CD8-positive, alpha-beta memory T cell (primary cell): ENCODE measurements at regions not wholly inside any gene's neighbourhood (a gene's known extent, or its start where the extent isn't known, plus 50 kb on each side); places are given as distances from the start of the nearest gene placed in this dataset.

Source experiments
- CTCF ChIA-PET: fragments of 350-600 bp; sonication (Branson Sonifier 250); formaldehyde crosslinking; loops from one replicate; lab custom pipeline; 2021; ENCODE audit warnings: antibody characterized with exemption; lab: Charles Lee
- POLR2A ChIA-PET: fragments of 350-600 bp; sonication (Branson Sonifier 250); formaldehyde crosslinking; loops from one replicate; lab custom pipeline; 2021; ENCODE audit warnings: antibody characterized with exemption; lab: Charles Lee
- DNase-seq, 5 donors: peaks; one replicate each; pipeline versions ENCODE4 v3.0.0 to v3.0.0-alpha.2; 2020 to 2022; ENCODE audit warnings: mixed read lengths in 1 of 5
- H3K27ac ChIP-seq: one replicate; pipeline ENCODE4 v1.7.0; 2013; ENCODE audit warnings: low read depth, mild to moderate bottlenecking, low read length, moderate library complexity
- H3K27me3 ChIP-seq: 2 replicates; pipeline ENCODE4 v1.7.0; 2013; ENCODE audit warnings: low read length, mild to moderate bottlenecking; ENCODE audit not compliant: insufficient read depth, poor library complexity, severe bottlenecking
- H3K36me3 ChIP-seq: 2 replicates; pipeline ENCODE4 v1.7.0; 2013; ENCODE audit warnings: mild to moderate bottlenecking, low read length, moderate library complexity; ENCODE audit not compliant: insufficient read depth
- H3K4me1 ChIP-seq: 2 replicates; pipeline ENCODE4 v1.7.0; 2013; ENCODE audit warnings: mild to moderate bottlenecking, low read length, moderate library complexity; ENCODE audit not compliant: insufficient read depth
- H3K4me3 ChIP-seq: 2 replicates; pipeline ENCODE4 v1.7.0; 2013; ENCODE audit warnings: mild to moderate bottlenecking, low read length
- H3K9me3 ChIP-seq: 2 replicates; pipeline ENCODE4 v1.7.0; 2013; ENCODE audit warnings: mild to moderate bottlenecking, low read length
- H3K27ac Mint-ChIP-seq, 8 donors: one replicate each; pipeline ENCODE4 v1.8.0; 2020 to 2021; ENCODE audit warnings: mixed read lengths in 8 of 8, mild to moderate bottlenecking in 6 of 8, inconsistent platforms in 3 of 8, moderate library complexity in 3 of 8
- H3K27me3 Mint-ChIP-seq, 2 donors: one replicate each; pipeline ENCODE4 v1.8.0; 2020 to 2021; ENCODE audit warnings: mixed read lengths in 2 of 2, mild to moderate bottlenecking in 1 of 2, moderate library complexity in 1 of 2
- H3K36me3 Mint-ChIP-seq, 3 donors: one replicate each; pipeline ENCODE4 v1.8.0; 2020 to 2021; ENCODE audit warnings: mixed read lengths in 3 of 3, inconsistent platforms in 1 of 3, mild to moderate bottlenecking in 1 of 3
- H3K4me1 Mint-ChIP-seq, 3 donors: one replicate each; pipeline ENCODE4 v1.8.0; 2020 to 2021; ENCODE audit warnings: mixed read lengths in 3 of 3, inconsistent platforms in 1 of 3, mild to moderate bottlenecking in 1 of 3
- H3K4me3 Mint-ChIP-seq, 7 donors: one replicate each; pipeline ENCODE4 v1.8.0; 2020 to 2021; ENCODE audit warnings: mixed read lengths in 7 of 7, mild to moderate bottlenecking in 6 of 7, moderate library complexity in 4 of 7, inconsistent platforms in 2 of 7
- H3K9me3 Mint-ChIP-seq, 5 donors: one replicate each; pipeline ENCODE4 v1.8.0; 2020 to 2022; ENCODE audit warnings: mixed read lengths in 5 of 5, mild to moderate bottlenecking in 3 of 5, moderate library complexity in 2 of 5, inconsistent platforms in 1 of 5

DNA sequence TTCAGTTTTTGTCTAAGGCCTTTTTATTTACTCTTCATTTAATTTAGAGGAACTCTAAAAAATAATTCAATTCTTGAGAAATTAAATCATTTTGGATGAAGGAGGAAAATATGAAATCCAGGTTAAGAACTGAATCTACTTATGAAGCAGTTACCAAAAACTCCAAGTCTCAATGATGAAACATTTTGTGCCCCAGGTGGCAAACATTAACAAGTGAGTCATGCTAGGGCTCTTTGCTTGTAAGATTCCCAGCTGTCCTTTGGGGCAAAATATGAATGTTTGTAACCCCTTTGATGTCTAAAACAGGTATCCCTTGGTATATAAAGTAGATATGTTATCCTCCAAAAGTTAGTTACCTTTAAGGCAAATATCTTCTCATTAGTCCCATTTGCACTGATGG is 202.4 kb downstream of the NEDD1 start:
- H3K27ac ChIP-seq, result no peak overlapping the region
- Mint-ChIP-seq H3K27me3 (peaks cover 3 to 7% of the 10 kb centered on the region in 2 donors), H3K36me3 (peaks cover 0 to 5% (median 0%) of the 10 kb centered on the region in 3 donors), H3K4me3 (no peak overlapping the region), H3K9me3 (peaks cover 2 to 14% (median 8%) of the 10 kb centered on the region in 5 donors), H3K4me1 (no peaks in the 10 kb centered on the region), H3K27ac (no peak overlapping the region)
- H3K9me3 ChIP-seq, result no peaks in the 10 kb centered on the region
- DNase-seq, result no peak
- no peaks in the 10 kb centered on the region for H3K4me1 ChIP-seq
- ChIA-PET POLR2A (no interaction called here), CTCF (no interaction called here)
- H3K36me3 ChIP-seq, result no peaks in the 10 kb centered on the region
- no peak overlapping the region for H3K4me3 ChIP-seq
- H3K27me3 ChIP-seq, result no peaks in the 10 kb centered on the region

DNA sequence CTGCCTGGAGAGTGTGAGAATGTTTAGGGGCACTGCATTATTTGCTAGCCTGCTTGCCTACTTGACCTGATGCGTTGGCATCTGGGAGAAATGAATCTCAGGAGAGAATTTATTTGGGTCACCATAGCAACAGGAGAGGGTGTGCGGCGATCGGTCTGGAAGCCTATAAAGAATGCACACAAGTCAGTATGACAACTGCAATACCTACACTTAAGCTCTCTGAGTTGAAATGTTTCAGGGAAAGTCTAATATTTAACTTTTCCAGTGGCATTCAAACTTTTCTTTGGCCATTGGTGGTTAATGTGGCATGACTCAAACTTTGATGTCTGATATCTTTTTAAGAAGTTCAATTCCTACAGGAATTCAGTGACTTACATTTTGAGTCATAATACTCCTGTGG is 205.1 kb downstream of the NEDD1 start:
- Histone ChIP-seq H3K4me1 (no peaks in the 10 kb centered on the region), H3K9me3 (no peaks in the 10 kb centered on the region), H3K4me3 (no peak overlapping the region), H3K27me3 (no peaks in the 10 kb centered on the region), H3K36me3 (no peaks in the 10 kb centered on the region), H3K27ac (no peak overlapping the region)
- Mint-ChIP-seq H3K4me1 (no peaks in the 10 kb centered on the region), H3K4me3 (no peak overlapping the region), H3K27me3 (peaks cover 3 to 7% of the 10 kb centered on the region in 2 donors), H3K27ac (no peak overlapping the region), H3K36me3 (peaks cover 0 to 5% (median 0%) of the 10 kb centered on the region in 3 donors), H3K9me3 (peaks cover 1 to 4% (median 2%) of the 10 kb centered on the region in 5 donors)
- ChIA-PET POLR2A (no interaction called here), CTCF (no interaction called here)
- no peak for DNase-seq

DNA sequence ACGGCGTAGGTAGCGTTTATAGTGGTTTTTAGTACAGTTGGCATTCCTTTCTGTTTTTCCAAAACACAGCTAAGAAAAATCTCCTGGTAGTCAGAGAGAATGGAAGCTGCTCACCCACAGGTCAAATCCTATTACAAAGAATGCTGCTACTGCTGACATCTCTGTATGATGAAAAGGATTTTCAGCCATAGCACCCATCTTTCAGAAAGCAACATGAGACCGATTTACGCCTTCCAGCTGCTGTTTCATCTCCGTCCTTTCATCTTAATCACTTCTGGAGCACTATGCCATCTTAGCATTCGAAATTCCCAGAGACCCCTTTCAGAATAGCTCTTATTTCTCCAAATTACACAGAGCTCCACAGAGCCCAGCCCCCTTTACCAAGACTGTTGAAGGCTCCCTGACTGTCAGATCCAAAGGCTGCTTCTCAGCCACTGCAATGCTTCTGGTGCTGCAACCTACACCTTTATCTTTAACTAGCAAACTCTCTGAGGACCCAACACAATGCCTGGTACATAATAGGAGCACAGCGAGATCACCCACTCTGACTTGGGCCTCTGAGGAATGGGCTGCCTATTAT is 211.8 kb downstream of the NEDD1 start:
- CTCF ChIA-PET, result no interaction called here
- peaks cover 0 to 10% of the 10 kb centered on the region in 2 donors for H3K27me3 Mint-ChIP-seq
- no peaks in the 10 kb centered on the region for H3K4me1 ChIP-seq
- H3K27me3 ChIP-seq, result no peaks in the 10 kb centered on the region
- H3K4me3 Mint-ChIP-seq, result no peak overlapping the region
- no peak overlapping the region for H3K27ac ChIP-seq
- H3K9me3 Mint-ChIP-seq, result peaks cover 0 to 3% (median 2%) of the 10 kb centered on the region in 5 donors
- peaks cover 0 to 1% (median 0%) of the 10 kb centered on the region in 3 donors for H3K36me3 Mint-ChIP-seq
- POLR2A ChIA-PET, result no interaction called here
- DNase-seq, result no peak
- no peaks in the 10 kb centered on the region for H3K36me3 ChIP-seq
- H3K9me3 ChIP-seq, result no peaks in the 10 kb centered on the region
- no peaks in the 10 kb centered on the region for H3K4me1 Mint-ChIP-seq
- no peak overlapping the region for H3K27ac Mint-ChIP-seq
- no peak overlapping the region for H3K4me3 ChIP-seq

DNA sequence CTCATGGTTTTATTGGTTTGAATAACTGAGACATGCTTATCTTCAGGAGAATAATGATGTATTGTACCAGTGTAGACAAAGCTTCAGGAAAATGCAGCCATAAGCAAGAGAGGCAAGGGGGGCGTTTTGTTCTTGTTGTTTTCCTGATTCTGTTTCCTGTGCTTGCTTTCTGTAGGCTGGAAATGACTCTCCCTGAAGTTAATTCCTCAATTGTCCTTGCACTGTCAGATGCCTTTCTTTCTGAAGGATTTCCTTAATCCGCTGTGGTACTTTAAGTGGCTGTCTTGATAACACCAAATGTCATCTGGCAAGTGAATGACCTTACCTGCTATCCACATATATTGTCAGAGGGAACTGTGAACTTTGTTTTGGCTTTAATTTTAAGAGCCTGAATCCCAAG is 220.0 kb downstream of the NEDD1 start:
- H3K27ac Mint-ChIP-seq, result no peak overlapping the region
- H3K36me3 ChIP-seq, result no peaks in the 10 kb centered on the region
- no peak overlapping the region for H3K27ac ChIP-seq
- CTCF ChIA-PET, result no interaction called here
- peaks cover 0 to 7% (median 0%) of the 10 kb centered on the region in 5 donors for H3K9me3 Mint-ChIP-seq
- DNase-seq, result no peak
- H3K4me1 ChIP-seq, result no peaks in the 10 kb centered on the region
- H3K9me3 ChIP-seq, result no peaks in the 10 kb centered on the region
- no peaks in the 10 kb centered on the region for H3K27me3 ChIP-seq
- peaks cover 0 to 4% of the 10 kb centered on the region in 2 donors for H3K27me3 Mint-ChIP-seq
- H3K36me3 Mint-ChIP-seq, result no peaks in the 10 kb centered on the region
- POLR2A ChIA-PET, result no interaction called here
- H3K4me3 ChIP-seq, result no peak overlapping the region
- H3K4me3 Mint-ChIP-seq, result no peak overlapping the region
- no peaks in the 10 kb centered on the region for H3K4me1 Mint-ChIP-seq

DNA sequence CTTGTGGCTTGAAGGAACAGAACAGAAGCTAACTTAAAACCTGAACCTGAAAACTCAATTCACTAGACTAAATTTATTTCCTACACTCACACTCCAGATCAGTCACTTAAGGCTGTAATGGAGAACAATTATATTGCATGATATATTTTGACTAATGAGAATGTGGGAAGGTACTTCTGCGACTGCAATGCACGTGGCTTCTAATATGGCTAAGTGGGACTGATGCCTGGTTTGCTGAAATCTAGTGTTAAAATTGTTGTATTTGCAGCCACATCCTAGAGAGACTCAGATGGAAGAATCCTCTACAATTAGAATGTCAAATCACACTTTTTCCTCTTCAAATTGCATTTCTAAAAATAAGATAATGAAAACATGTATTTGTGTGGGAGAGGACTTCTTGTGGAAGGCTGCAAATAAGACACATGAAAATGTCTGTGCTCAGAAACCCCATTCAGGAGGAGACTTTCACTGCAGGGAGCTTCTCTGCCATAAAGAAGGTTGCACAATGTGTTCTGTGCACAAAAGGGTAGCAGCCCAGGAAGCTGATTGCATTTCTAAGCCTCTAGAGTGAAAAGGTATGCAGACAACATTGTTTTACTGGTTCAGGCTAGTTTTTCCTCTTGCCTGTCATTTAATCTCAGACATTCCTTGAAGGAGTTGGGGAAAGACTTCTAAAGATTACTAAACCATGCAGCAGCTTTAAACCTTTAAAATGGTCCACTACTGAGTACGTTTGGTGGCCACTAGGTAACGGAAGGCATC is 224.3 kb downstream of the NEDD1 start:
- Mint-ChIP-seq H3K27me3 (peaks cover 3 to 5% of the 10 kb centered on the region in 2 donors), H3K27ac (no peak overlapping the region), H3K4me1 (no peaks in the 10 kb centered on the region), H3K36me3 (no peaks in the 10 kb centered on the region), H3K9me3 (peaks cover 0 to 4% (median 0%) of the 10 kb centered on the region in 5 donors), H3K4me3 (no peak overlapping the region)
- CTCF ChIA-PET, result no interaction called here
- POLR2A ChIA-PET, result no interaction called here
- H3K27me3 ChIP-seq, result no peaks in the 10 kb centered on the region
- no peaks in the 10 kb centered on the region for H3K4me1 ChIP-seq
- DNase-seq, result no peak
- no peaks in the 10 kb centered on the region for H3K9me3 ChIP-seq
- H3K36me3 ChIP-seq, result no peaks in the 10 kb centered on the region
- no peak overlapping the region for H3K4me3 ChIP-seq
- H3K27ac ChIP-seq, result no peak overlapping the region

DNA sequence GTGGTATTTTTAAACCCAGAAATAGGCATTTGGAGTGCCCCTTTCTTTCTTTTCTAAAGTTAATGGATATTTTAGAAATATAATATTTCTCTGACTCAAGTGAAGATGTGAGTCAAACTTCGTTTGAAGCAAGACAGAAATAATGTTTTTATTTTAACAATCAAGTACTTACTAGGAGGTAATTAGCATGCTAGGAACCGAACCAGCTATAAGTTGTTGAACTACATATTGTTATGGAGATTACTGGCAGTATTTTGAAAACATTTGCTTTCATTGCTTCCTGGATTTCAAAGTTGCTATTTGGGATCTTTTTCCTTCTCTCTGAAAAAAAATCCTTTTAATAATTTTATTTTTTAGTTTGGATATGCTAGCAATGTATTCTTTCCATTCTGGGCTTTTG is 225.2 kb downstream of the NEDD1 start:
- Mint-ChIP-seq H3K4me1 (no peaks in the 10 kb centered on the region), H3K36me3 (no peaks in the 10 kb centered on the region), H3K27ac (no peak overlapping the region), H3K4me3 (no peak overlapping the region), H3K27me3 (peaks cover 3 to 10% of the 10 kb centered on the region in 2 donors), H3K9me3 (peaks cover 0 to 4% (median 0%) of the 10 kb centered on the region in 5 donors)
- Histone ChIP-seq H3K4me3 (no peak overlapping the region), H3K36me3 (no peaks in the 10 kb centered on the region), H3K4me1 (no peaks in the 10 kb centered on the region), H3K9me3 (no peaks in the 10 kb centered on the region), H3K27ac (no peak overlapping the region), H3K27me3 (no peaks in the 10 kb centered on the region)
- DNase-seq, result no peak
- ChIA-PET POLR2A (no interaction called here), CTCF (no interaction called here)

DNA sequence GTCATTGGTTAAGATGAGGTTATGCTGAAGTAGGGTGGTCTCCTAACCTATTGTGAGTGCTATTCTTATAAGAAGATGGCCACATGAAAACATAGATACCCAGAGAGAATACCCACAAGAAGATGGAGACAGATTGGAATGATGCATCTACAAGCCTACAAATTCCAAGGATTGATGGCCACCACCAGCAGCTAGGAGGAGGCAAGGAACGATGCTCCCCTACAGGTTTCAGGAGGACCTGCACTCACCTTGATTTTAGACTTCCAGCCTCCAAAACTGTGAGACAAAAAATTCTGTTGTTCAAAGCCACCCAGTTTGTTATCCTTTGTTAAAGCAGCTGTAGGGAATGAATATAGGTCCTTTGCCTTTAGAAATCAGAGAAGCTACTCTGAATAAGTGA is 227.4 kb downstream of the NEDD1 start:
- no peaks in the 10 kb centered on the region for H3K4me1 Mint-ChIP-seq
- H3K36me3 Mint-ChIP-seq, result no peaks in the 10 kb centered on the region
- H3K27me3 Mint-ChIP-seq, result peaks cover 2 to 10% of the 10 kb centered on the region in 2 donors
- ChIA-PET CTCF (no interaction called here), POLR2A (no interaction called here)
- Histone ChIP-seq H3K27ac (no peak overlapping the region), H3K9me3 (no peaks in the 10 kb centered on the region), H3K4me3 (no peak overlapping the region), H3K36me3 (no peaks in the 10 kb centered on the region), H3K27me3 (no peaks in the 10 kb centered on the region), H3K4me1 (no peaks in the 10 kb centered on the region)
- peaks cover 0 to 3% (median 0%) of the 10 kb centered on the region in 5 donors for H3K9me3 Mint-ChIP-seq
- no peak for DNase-seq
- H3K4me3 Mint-ChIP-seq, result no peak overlapping the region
- no peak overlapping the region for H3K27ac Mint-ChIP-seq

DNA sequence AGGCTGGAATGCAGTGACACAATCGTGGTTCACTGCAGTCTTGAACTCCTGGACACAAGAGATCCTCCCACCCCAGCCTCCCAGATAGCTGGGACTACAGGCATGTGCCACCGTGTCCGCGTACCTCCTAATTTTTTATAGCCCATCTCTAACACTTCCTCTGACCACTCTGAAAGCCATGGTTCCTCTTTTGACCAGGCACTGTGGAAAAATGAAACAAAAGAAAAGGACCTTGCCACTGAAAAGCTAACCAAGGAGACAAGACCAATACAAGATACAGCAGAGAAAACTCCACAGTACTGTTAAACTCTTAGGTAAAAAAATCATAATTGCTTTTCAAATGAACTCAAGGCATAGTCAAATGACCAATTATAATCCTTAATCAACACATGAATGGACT is 233.3 kb downstream of the NEDD1 start:
- H3K4me3 ChIP-seq, result no peak overlapping the region
- H3K9me3 ChIP-seq, result no peaks in the 10 kb centered on the region
- no peak overlapping the region for H3K27ac Mint-ChIP-seq
- no peak overlapping the region for H3K27ac ChIP-seq
- ChIA-PET POLR2A (no interaction called here), CTCF (no interaction called here)
- no peak overlapping the region for H3K4me3 Mint-ChIP-seq
- H3K27me3 Mint-ChIP-seq, result peaks cover 0 to 36% of the 10 kb centered on the region in 2 donors
- H3K27me3 ChIP-seq, result no peaks in the 10 kb centered on the region
- DNase-seq, result no peak
- no peaks in the 10 kb centered on the region for H3K4me1 ChIP-seq
- no peaks in the 10 kb centered on the region for H3K36me3 Mint-ChIP-seq
- H3K4me1 Mint-ChIP-seq, result no peaks in the 10 kb centered on the region
- H3K36me3 ChIP-seq, result no peaks in the 10 kb centered on the region
- H3K9me3 Mint-ChIP-seq, result peaks cover 0 to 2% (median 0%) of the 10 kb centered on the region in 5 donors
